Left lung (tissue), 4 donors: ENCODE measurements at regions not wholly inside any gene's neighbourhood (a gene's known extent, or its start where the extent isn't known, plus 50 kb on each side); places are given as distances from the start of the nearest gene placed in this dataset.

Source experiments
- ATAC-seq: fragments of 200-7000 bp; cut with Tn5 transposase; one replicate; pipeline ENCODE4 v1.9.1; 2020; ENCODE audit warnings: moderate library complexity
- DNase-seq, 4 donors: peaks; one replicate each; pipeline ENCODE4 v3.0.0-alpha.2; 2013 to 2020
- H3K27ac ChIP-seq, 2 donors: fragments of 200-600 bp; sonication (generic) in 1 of 2; one replicate each; pipeline versions ENCODE4 v1.5.0 to v1.8.0; 2020 to 2021
- H3K27me3 ChIP-seq, 2 donors: fragments of 200-600 bp; sonication (generic) in 1 of 2; one replicate each; pipeline versions ENCODE4 v1.5.0 to v1.8.0; 2020 to 2021
- H3K36me3 ChIP-seq, 2 donors: fragments of 200-600 bp; sonication (generic) in 1 of 2; one replicate each; pipeline versions ENCODE4 v1.5.0 to v1.8.0; 2020 to 2021
- H3K4me1 ChIP-seq, 2 donors: fragments of 200-600 bp; one replicate each; pipeline ENCODE4 v1.8.0; 2021
- H3K4me3 ChIP-seq, 2 donors: fragments of 200-600 bp; sonication (generic) in 1 of 2; one replicate each; pipeline versions ENCODE4 v1.5.0 to v1.8.0; 2020 to 2021; ENCODE audit warnings: mild to moderate bottlenecking in 1 of 2
- H3K9me3 ChIP-seq, 2 donors: fragments of 200-600 bp; sonication (generic) in 1 of 2; one replicate each; pipeline versions ENCODE4 v1.5.0 to v1.8.0; 2020 to 2021
- intact Hi-C, 2 donors: fragments of 100-400 bp; cut with DNase I; formaldehyde crosslinking; loops; one replicate each; pipeline versions ENCODE4 v1.11.2 to v1.14.2; 2022
- TF ChIP-seq, protein P1 (sequence below), 2 donors: fragments of 200-600 bp; sonication (generic) in 1 of 2; IDR thresholded peaks; one replicate each; pipeline versions ENCODE4 v1.5.0 to v1.8.0; 2021; ENCODE audit warnings: antibody characterized with exemption in 2 of 2
- donor health status: DM: no; HTN: yes; CAD: no.
- donor health status: DM: no; HTN: no; CAD: no.

DNA sequence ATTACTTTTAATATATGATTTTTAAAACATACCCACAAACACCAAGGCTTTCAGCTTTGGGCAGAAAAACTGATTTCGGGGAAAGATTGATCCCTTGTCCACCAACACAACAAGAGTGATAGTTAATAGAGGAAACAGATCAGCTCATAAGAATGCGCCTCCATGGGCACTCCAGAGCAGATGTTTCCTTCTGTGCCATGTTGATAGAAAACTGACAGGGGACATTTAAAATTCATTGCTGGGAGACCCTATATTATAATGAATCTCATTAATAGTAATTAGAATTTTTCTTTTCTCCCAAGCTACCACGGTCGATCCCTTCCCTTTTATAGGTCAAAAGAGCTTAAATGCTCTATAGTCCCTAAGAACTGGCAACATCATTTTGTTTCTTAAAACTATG lies 431.2 kb downstream of the IRS2 start:
- Histone ChIP-seq H3K27me3 (no peaks in the 10 kb centered on the region), H3K4me1 (no peaks in the 10 kb centered on the region), H3K27ac (no peak overlapping the region), H3K36me3 (no peaks in the 10 kb centered on the region), H3K4me3 (no peak overlapping the region), H3K9me3 (no peaks in the 10 kb centered on the region)
- intact Hi-C loops: no loop called here
- TF ChIP-seq, protein P1, sequence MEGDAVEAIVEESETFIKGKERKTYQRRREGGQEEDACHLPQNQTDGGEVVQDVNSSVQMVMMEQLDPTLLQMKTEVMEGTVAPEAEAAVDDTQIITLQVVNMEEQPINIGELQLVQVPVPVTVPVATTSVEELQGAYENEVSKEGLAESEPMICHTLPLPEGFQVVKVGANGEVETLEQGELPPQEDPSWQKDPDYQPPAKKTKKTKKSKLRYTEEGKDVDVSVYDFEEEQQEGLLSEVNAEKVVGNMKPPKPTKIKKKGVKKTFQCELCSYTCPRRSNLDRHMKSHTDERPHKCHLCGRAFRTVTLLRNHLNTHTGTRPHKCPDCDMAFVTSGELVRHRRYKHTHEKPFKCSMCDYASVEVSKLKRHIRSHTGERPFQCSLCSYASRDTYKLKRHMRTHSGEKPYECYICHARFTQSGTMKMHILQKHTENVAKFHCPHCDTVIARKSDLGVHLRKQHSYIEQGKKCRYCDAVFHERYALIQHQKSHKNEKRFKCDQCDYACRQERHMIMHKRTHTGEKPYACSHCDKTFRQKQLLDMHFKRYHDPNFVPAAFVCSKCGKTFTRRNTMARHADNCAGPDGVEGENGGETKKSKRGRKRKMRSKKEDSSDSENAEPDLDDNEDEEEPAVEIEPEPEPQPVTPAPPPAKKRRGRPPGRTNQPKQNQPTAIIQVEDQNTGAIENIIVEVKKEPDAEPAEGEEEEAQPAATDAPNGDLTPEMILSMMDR (IDR thresholded peaks at IDR 0.05): no peak
- ATAC-seq (no peak), DNase-seq (no peak)

DNA sequence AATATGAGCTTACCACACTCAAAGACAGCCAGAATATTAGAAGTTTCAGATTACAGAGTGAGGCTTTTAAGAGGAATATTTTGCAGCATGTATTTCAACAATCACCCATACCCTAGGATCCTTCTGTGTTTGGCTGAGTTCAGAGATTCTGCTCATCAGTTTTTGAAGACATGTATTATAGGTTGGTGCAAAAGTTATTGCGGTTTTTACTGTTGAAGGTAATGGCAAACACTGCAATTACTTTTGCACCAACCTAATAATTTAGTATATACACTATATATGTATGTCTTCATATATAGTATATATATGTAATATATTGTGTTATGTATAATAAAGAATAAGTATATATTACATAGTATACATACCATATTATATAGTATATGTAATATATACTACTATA lies 435.1 kb downstream of the IRS2 start:
- Histone ChIP-seq H3K36me3 (no peaks in the 10 kb centered on the region), H3K4me1 (peaks cover 0 to 5% of the 10 kb centered on the region in 2 donors), H3K4me3 (no peak overlapping the region), H3K27ac (no peak overlapping the region), H3K27me3 (no peaks in the 10 kb centered on the region), H3K9me3 (no peaks in the 10 kb centered on the region)
- no peak for ATAC-seq
- no peak for DNase-seq
- TF ChIP-seq, protein P1 (IDR thresholded peaks at IDR 0.05): no peak
- intact Hi-C loops: no loop called here

DNA sequence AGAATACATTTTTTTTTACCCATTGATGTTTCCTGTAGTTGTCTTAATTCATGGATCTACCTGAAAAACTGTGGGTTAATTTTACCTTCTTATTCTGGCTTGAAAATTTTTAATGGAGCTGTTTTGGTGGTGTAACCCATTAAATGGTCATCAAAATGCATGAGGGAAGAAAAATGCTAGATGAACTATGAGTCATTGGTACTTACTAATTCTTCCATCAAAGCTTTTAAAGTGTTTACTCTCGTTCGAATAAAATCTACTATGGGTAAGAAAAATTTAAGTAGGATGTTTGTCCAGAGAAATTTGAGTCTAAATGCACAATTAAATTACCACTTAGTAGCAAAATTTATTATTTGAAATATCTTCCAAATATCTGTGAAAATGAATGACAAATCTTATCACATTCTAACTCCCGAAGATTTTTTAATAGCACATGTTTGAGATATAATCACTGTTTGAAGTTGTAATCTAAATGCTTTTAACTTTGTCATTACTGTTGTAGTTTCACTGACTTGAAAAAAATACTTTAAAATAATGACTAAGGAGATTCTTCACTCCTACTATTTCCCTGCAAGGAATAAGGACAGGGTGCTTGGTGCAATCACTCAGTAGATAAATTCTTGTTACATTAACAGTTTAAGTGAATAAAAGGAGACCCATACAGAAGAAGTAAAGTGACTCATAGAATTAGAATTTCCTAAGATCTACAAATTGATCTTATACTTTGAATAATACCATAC lies 437.7 kb downstream of the IRS2 start:
- intact Hi-C loops: no loop called here
- peak; percentile 57 for ATAC-seq
- no peak overlapping the region for H3K4me3 ChIP-seq
- DNase-seq: no peak
- H3K4me1 ChIP-seq: peaks cover 0 to 5% of the 10 kb centered on the region in 2 donors
- no peaks in the 10 kb centered on the region for H3K27me3 ChIP-seq
- H3K27ac ChIP-seq: no peak overlapping the region
- no peaks in the 10 kb centered on the region for H3K9me3 ChIP-seq
- H3K36me3 ChIP-seq: no peaks in the 10 kb centered on the region
- TF ChIP-seq, protein P1 (IDR thresholded peaks at IDR 0.05): no peak

DNA sequence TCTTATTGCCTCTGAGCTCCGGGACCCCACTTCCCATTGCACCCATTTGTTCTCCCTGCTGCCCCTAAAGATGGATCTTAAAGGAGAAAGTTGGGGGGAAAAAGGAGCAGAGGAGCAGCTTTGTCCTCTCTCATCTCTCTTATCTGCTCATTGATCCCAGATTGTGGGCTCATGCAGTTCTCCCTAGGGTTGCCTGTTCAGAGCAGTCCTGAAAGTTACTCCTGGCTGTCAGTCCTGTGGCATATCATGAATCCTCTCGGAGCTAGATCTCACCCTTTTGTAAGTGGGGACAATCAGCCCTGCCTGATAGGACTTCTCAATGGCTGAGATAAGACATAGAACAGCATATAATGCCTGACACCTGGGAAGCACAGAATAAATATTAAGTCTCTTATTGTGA lies 440.3 kb downstream of the IRS2 start:
- H3K36me3 ChIP-seq: no peaks in the 10 kb centered on the region
- intact Hi-C loops: no loop called here
- no peak overlapping the region for H3K4me3 ChIP-seq
- no peak for DNase-seq
- no peaks in the 10 kb centered on the region for H3K27me3 ChIP-seq
- H3K4me1 ChIP-seq: peaks cover 0 to 5% of the 10 kb centered on the region in 2 donors
- H3K27ac ChIP-seq: no peak overlapping the region
- no peak for ATAC-seq
- TF ChIP-seq, protein P1 (IDR thresholded peaks at IDR 0.05): no peak
- H3K9me3 ChIP-seq: no peaks in the 10 kb centered on the region

DNA sequence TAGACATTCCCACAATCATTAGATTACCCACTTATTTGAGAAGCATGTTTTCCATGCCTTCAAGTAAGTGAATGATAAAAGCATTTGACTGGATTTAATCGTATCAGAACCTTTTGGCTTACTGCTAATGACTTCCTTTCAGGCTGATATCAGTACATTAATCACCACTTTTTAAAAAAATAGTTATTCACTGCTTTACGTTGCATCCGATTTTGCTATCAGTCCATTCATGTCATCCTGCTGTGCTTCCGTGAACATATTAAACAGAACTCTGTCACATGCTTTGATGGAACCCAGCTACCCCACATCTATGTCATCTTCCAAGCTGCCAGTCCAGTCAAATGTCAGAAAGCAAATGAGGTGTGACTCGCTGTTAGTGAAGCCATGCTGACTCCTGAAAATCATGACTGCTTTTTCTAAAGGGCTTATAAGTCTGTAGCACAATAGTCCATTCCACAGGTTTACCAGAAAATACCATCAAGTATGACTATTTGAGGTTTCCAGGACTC lies 440.9 kb downstream of the IRS2 start:
- no peak overlapping the region for H3K4me3 ChIP-seq

More for the DNA sequence above, 440.9 kb downstream of the IRS2 start:
- Histone ChIP-seq H3K9me3 (no peaks in the 10 kb centered on the region), H3K4me1 (peaks cover 0 to 5% of the 10 kb centered on the region in 2 donors), H3K27ac (no peak overlapping the region), H3K27me3 (no peaks in the 10 kb centered on the region), H3K36me3 (no peaks in the 10 kb centered on the region)
- DNase-seq (no peak), ATAC-seq (no peak)
- intact Hi-C loops: no loop called here
- TF ChIP-seq, protein P1 (IDR thresholded peaks at IDR 0.05): no peak
